ENCODE measurements at regions not wholly inside any gene's neighbourhood (a gene's known extent, or its start where the extent isn't known, plus 50 kb on each side); places are given as distances from the start of the nearest gene placed in this dataset.
"Not testable (repeated sequence)": the region's sequence is repeated elsewhere in the genome, so short reads cannot be mapped to it uniquely, and the experiment has no call there.

DNA sequence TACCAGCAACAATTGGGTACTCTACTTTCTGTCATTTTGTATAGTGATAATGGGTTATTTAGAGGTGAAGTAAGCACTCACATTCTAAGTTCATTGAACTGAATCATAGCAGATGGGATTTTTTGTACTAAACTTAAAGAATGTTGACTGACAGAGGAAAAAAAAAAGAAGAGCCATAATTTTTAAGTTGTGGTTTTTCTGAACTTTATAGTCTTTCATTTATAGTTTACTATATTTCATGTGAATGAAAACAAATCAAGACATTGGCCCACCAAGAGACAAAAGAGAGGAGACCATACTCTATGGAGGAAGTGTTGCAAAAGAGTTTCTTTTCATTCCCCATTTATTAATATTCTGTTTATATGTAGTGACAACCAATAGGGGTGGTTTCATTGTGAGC lies 685.7 kb downstream of the BCKDHB start:
- TF ChIP-seq IRF2 (CRISPR knock-in tag; IDR thresholded peaks at IDR 0.05; ENCODE audit: borderline replicate concordance, low read depth) (no peak), TCF7 (CRISPR knock-in tag; IDR thresholded peaks at IDR 0.05; ENCODE audit: low read depth) (no peak), ZNF263 (CRISPR knock-in tag; IDR thresholded peaks at IDR 0.05; ENCODE audit: low read depth) (no peak), SOX15 (CRISPR knock-in tag; IDR thresholded peaks at IDR 0.05) (no peak), FOXJ3 (CRISPR knock-in tag; IDR thresholded peaks at IDR 0.05; ENCODE audit: borderline replicate concordance) (no peak), NR3C1 (CRISPR knock-in tag; conservative IDR thresholded peaks at IDR 0.05; ENCODE audit: low read depth) (no peak), RELA (CRISPR knock-in tag; IDR thresholded peaks at IDR 0.05; ENCODE audit: borderline replicate concordance) (no peak), FOXK1 (CRISPR knock-in tag; IDR thresholded peaks at IDR 0.05) (no peak)
- TF ChIP-seq, protein P1, sequence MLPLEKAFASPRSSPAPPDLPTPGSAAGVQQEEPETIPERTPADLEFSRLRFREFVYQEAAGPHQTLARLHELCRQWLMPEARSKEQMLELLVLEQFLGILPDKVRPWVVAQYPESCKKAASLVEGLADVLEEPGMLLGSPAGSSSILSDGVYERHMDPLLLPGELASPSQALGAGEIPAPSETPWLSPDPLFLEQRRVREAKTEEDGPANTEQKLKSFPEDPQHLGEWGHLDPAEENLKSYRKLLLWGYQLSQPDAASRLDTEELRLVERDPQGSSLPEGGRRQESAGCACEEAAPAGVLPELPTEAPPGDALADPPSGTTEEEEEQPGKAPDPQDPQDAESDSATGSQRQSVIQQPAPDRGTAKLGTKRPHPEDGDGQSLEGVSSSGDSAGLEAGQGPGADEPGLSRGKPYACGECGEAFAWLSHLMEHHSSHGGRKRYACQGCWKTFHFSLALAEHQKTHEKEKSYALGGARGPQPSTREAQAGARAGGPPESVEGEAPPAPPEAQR (CRISPR knock-in tag; IDR thresholded peaks at IDR 0.05): no peak
- TF ChIP-seq, protein P2, sequence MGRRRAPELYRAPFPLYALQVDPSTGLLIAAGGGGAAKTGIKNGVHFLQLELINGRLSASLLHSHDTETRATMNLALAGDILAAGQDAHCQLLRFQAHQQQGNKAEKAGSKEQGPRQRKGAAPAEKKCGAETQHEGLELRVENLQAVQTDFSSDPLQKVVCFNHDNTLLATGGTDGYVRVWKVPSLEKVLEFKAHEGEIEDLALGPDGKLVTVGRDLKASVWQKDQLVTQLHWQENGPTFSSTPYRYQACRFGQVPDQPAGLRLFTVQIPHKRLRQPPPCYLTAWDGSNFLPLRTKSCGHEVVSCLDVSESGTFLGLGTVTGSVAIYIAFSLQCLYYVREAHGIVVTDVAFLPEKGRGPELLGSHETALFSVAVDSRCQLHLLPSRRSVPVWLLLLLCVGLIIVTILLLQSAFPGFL (CRISPR knock-in tag; IDR thresholded peaks at IDR 0.05; ENCODE audit: borderline replicate concordance): no peak
- TF ChIP-seq, protein P3, sequence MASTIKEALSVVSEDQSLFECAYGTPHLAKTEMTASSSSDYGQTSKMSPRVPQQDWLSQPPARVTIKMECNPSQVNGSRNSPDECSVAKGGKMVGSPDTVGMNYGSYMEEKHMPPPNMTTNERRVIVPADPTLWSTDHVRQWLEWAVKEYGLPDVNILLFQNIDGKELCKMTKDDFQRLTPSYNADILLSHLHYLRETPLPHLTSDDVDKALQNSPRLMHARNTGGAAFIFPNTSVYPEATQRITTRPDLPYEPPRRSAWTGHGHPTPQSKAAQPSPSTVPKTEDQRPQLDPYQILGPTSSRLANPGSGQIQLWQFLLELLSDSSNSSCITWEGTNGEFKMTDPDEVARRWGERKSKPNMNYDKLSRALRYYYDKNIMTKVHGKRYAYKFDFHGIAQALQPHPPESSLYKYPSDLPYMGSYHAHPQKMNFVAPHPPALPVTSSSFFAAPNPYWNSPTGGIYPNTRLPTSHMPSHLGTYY (CRISPR knock-in tag; IDR thresholded peaks at IDR 0.05): no peak
- ATAC-seq: no peak

DNA sequence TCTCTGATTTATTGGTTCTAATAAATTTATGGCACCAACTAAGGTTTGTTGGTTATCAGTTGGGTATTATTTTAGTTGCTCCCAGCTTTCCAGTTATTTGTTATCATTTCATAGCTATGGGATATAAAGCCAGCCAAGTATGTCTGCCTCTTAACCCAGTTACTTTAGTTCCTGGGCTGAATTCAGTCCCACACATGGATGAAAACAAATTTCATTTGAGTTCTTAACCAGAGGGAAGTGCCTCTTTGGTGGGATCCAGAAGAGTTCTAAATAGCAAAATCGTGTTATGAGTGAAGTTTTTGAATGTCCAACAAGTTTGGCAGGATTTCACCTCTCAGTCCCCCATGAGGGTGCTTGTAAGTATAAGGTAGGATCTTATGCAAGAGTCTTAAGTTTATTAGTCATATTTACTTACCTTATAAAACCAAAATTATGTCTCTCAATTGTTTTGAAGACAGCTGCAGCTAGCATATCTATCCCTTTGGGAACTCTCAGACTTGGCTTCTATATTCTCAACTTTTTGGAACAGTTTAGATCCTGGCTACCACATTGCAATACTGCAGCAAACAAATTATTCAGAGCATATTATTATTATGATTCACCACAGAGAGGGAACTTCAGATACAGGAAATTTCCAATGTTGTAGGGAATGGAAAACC lies 683.6 kb downstream of the BCKDHB start:
- DNase-seq (ENCODE audit: low spot score) (no peak), ATAC-seq (no peak)
- Mint-ChIP-seq H3K9me3 (peaks cover 10% of the 10 kb centered on the region; the same call in 1 of the 2 replicates), H3K27ac (no peak overlapping the region), H3K4me1 (no peaks in the 10 kb centered on the region), H3K4me3 (no peak overlapping the region), H3K36me3 (no peaks in the 10 kb centered on the region), H3K27me3 (ENCODE audit: low read depth) (no peaks in the 10 kb centered on the region)
- ChIA-PET POLR2A (no interaction called here), CTCF (no interaction called here)
- TF ChIP-seq, protein P4, sequence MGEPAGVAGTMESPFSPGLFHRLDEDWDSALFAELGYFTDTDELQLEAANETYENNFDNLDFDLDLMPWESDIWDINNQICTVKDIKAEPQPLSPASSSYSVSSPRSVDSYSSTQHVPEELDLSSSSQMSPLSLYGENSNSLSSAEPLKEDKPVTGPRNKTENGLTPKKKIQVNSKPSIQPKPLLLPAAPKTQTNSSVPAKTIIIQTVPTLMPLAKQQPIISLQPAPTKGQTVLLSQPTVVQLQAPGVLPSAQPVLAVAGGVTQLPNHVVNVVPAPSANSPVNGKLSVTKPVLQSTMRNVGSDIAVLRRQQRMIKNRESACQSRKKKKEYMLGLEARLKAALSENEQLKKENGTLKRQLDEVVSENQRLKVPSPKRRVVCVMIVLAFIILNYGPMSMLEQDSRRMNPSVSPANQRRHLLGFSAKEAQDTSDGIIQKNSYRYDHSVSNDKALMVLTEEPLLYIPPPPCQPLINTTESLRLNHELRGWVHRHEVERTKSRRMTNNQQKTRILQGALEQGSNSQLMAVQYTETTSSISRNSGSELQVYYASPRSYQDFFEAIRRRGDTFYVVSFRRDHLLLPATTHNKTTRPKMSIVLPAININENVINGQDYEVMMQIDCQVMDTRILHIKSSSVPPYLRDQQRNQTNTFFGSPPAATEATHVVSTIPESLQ (CRISPR knock-in tag; IDR thresholded peaks at IDR 0.05): no peak
- no peak for TF ChIP-seq ZNF423 (CRISPR knock-in tag; IDR thresholded peaks at IDR 0.05)
- TF ChIP-seq, protein P5, sequence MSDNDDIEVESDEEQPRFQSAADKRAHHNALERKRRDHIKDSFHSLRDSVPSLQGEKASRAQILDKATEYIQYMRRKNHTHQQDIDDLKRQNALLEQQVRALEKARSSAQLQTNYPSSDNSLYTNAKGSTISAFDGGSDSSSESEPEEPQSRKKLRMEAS (CRISPR knock-in tag; IDR thresholded peaks at IDR 0.05): no peak
- TF ChIP-seq, protein P6, sequence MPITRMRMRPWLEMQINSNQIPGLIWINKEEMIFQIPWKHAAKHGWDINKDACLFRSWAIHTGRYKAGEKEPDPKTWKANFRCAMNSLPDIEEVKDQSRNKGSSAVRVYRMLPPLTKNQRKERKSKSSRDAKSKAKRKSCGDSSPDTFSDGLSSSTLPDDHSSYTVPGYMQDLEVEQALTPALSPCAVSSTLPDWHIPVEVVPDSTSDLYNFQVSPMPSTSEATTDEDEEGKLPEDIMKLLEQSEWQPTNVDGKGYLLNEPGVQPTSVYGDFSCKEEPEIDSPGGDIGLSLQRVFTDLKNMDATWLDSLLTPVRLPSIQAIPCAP (CRISPR knock-in tag; IDR thresholded peaks at IDR 0.05): no peak

More for the DNA sequence above, 685.7 kb downstream of the BCKDHB start:
- H3K9me3 Mint-ChIP-seq: peaks cover 4% of the 10 kb centered on the region; the same call in 1 of the 2 replicates
- H3K4me1 Mint-ChIP-seq: no peaks in the 10 kb centered on the region
- ChIA-PET CTCF (no interaction called here), POLR2A (no interaction called here)
- H3K27me3 Mint-ChIP-seq (ENCODE audit: low read depth): no peaks in the 10 kb centered on the region
- no peaks in the 10 kb centered on the region for H3K36me3 Mint-ChIP-seq
- H3K4me3 Mint-ChIP-seq: no peak overlapping the region
- no peak for DNase-seq (ENCODE audit: low spot score)
- H3K27ac Mint-ChIP-seq: no peak overlapping the region

DNA sequence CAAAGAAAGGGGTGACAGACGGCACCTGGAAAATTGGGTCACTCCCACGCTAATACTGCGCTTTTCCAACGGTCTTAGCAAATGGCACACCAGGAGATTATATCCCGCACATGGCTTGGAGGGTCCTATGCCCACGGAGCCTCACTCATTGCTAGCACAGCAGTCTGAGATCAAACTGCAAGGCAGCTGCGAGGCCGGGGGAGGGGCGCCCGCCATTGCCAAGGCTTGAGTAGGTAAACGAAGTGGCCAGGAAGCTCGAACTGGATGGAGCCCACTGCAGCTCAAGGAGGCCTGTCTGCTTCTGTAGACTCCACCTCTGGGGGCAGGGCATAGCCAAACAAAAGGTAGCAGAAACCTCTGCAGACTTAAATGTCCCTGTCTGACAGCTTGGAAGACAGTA lies 676.8 kb downstream of the BCKDHB start:
- H3K27ac Mint-ChIP-seq; H3K4me3 Mint-ChIP-seq; H3K27me3 Mint-ChIP-seq (ENCODE audit: low read depth); ATAC-seq; H3K4me1 Mint-ChIP-seq; DNase-seq (ENCODE audit: low spot score); CTCF ChIA-PET; POLR2A ChIA-PET; H3K36me3 Mint-ChIP-seq: not testable (repeated sequence)
- peaks cover 39% of the 10 kb centered on the region for H3K9me3 Mint-ChIP-seq

Data from WTC11 (cell line).